ENCODE measurements at regions not wholly inside any gene's neighbourhood (a gene's known extent, or its start where the extent isn't known, plus 50 kb on each side); places are given as distances from the start of the nearest gene placed in this dataset.

GRCh38 chr10:61184429-61184828, 240.4 kb upstream of the RHOBTB1 start:
- no peak for DNase-seq

- DNase-seq = no peak
Measured at GRCh38 chr10:61183967-61184366, 240.0 kb upstream of the RHOBTB1 start.

GRCh38 chr10:61181832-61182231, 237.8 kb upstream of the RHOBTB1 start:
- no peak for DNase-seq

- no peak for DNase-seq
Measured at GRCh38 chr10:61179771-61180170, 235.8 kb upstream of the RHOBTB1 start.

GRCh38 chr10:61176424-61176823, 232.4 kb upstream of the RHOBTB1 start:
- DNase-seq = no peak

GRCh38 chr10:61175316-61175715, 231.3 kb upstream of the RHOBTB1 start:
- no peak for DNase-seq

GRCh38 chr10:61173450-61173849, 229.5 kb upstream of the RHOBTB1 start:
- no peak for DNase-seq

GRCh38 chr10:61172182-61172926, 228.4 kb upstream of the RHOBTB1 start:
- DNase-seq = no peak

GRCh38 chr10:61170594-61170993, 226.6 kb upstream of the RHOBTB1 start:
- DNase-seq = no peak

GRCh38 chr10:61169294-61169693, 225.3 kb upstream of the RHOBTB1 start:
- DNase-seq = no peak

- DNase-seq = no peak
Measured at GRCh38 chr10:61166489-61166888, 222.5 kb upstream of the RHOBTB1 start.

- no peak for DNase-seq
Measured at GRCh38 chr10:61166065-61166464, 222.1 kb upstream of the RHOBTB1 start.

- DNase-seq = no peak
Measured at GRCh38 chr10:61164458-61165160, 220.6 kb upstream of the RHOBTB1 start.

GRCh38 chr10:61163403-61163802, 219.4 kb upstream of the RHOBTB1 start:
- DNase-seq = no peak

- no peak for DNase-seq
Measured at GRCh38 chr10:61160253-61160652, 216.3 kb upstream of the RHOBTB1 start.

- no peak for DNase-seq
Measured at GRCh38 chr10:61159253-61159652, 215.3 kb upstream of the RHOBTB1 start.

GRCh38 chr10:61157182-61157581, 213.2 kb upstream of the RHOBTB1 start:
- no peak for DNase-seq

GRCh38 chr10:61153771-61154170, 209.8 kb upstream of the RHOBTB1 start:
- no peak for DNase-seq

- DNase-seq = no peak
Measured at GRCh38 chr10:61151059-61151458, 207.1 kb upstream of the RHOBTB1 start.

GRCh38 chr10:61148451-61148850, 204.5 kb upstream of the RHOBTB1 start:
- no peak for DNase-seq

GRCh38 chr10:61142987-61143386, 199.0 kb upstream of the RHOBTB1 start:
- no peak for DNase-seq

GRCh38 chr10:61140765-61141392, 196.9 kb upstream of the RHOBTB1 start:
- no peak for DNase-seq

GRCh38 chr10:61139592-61139953, 195.6 kb upstream of the RHOBTB1 start:
- DNase-seq = no peak

All from stimulated activated CD4-positive, alpha-beta T cell treated with anti-CD3 and anti-CD28 coated beads, Interleukin-15, amount 100 ng/mL, for 24 hours (primary cell).